ENCODE measurements at regions not wholly inside any gene's neighbourhood (a gene's known extent, or its start where the extent isn't known, plus 50 kb on each side); places are given as distances from the start of the nearest gene placed in this dataset.

- ATAC-seq (ENCODE audit: insufficient number of reproducible peaks, low FRiP score, low read depth): peak; percentile 53
- peak overlapping the region in 1 of 2 donors; percentile 35 for H3K27ac ChIP-seq
These were observed 53.6 kb downstream of the ARF6 start for GRCh38 chr14:49946320-49947141.

GRCh38 chr14:49947506-49947905, 54.6 kb downstream of the ARF6 start:
- no peak for TF ChIP-seq CTCF (IDR thresholded peaks at IDR 0.05)
- Histone ChIP-seq H3K9me3 (no peaks in the 10 kb centered on the region), H3K36me3 (no peaks in the 10 kb centered on the region), H3K4me3 (no peak overlapping the region), H3K27me3 (replicated peaks; ENCODE audit: insufficient read depth) (no peaks in the 10 kb centered on the region), H3K4me1 (ENCODE audit: control insufficient read depth in 1 of 2, low read depth in 2 of 2) (peaks cover 10 to 19% of the 10 kb centered on the region in 2 donors), H3K27ac (no peak overlapping the region)
- DNase-seq (ENCODE audit: low spot score) (no peak), ATAC-seq (ENCODE audit: insufficient number of reproducible peaks, low FRiP score, low read depth) (no peak)

More at GRCh38 chr14:49946320-49947141, 53.6 kb downstream of the ARF6 start:
- Histone ChIP-seq H3K36me3 (no peaks in the 10 kb centered on the region), H3K4me3 (no peak overlapping the region), H3K9me3 (no peaks in the 10 kb centered on the region), H3K27me3 (replicated peaks; ENCODE audit: insufficient read depth) (no peaks in the 10 kb centered on the region), H3K4me1 (ENCODE audit: control insufficient read depth in 1 of 2, low read depth in 2 of 2) (peaks cover 10 to 19% of the 10 kb centered on the region in 2 donors)
- no peak for DNase-seq (ENCODE audit: low spot score)
- no peak for TF ChIP-seq CTCF (IDR thresholded peaks at IDR 0.05)

GRCh38 chr14:49950275-49951228, 57.7 kb downstream of the ARF6 start:
- TF ChIP-seq CTCF (IDR thresholded peaks at IDR 0.05): no peak
- ATAC-seq (ENCODE audit: insufficient number of reproducible peaks, low FRiP score, low read depth) (no peak), DNase-seq (ENCODE audit: low spot score) (no peak)
- Histone ChIP-seq H3K4me3 (no peak overlapping the region), H3K9me3 (no peaks in the 10 kb centered on the region), H3K27me3 (replicated peaks; ENCODE audit: insufficient read depth) (no peaks in the 10 kb centered on the region), H3K4me1 (ENCODE audit: control insufficient read depth in 1 of 2, low read depth in 2 of 2) (peaks cover 13 to 19% of the 10 kb centered on the region in 2 donors), H3K36me3 (no peaks in the 10 kb centered on the region), H3K27ac (no peak overlapping the region)

- Histone ChIP-seq H3K4me3 (no peak overlapping the region), H3K27ac (no peak overlapping the region), H3K27me3 (replicated peaks; ENCODE audit: insufficient read depth) (no peaks in the 10 kb centered on the region), H3K9me3 (no peaks in the 10 kb centered on the region), H3K36me3 (no peaks in the 10 kb centered on the region), H3K4me1 (ENCODE audit: control insufficient read depth in 1 of 2, low read depth in 2 of 2) (peaks cover 6 to 14% of the 10 kb centered on the region in 2 donors)
- no peak for DNase-seq (ENCODE audit: low spot score)
- TF ChIP-seq CTCF (IDR thresholded peaks at IDR 0.05): no peak
- no peak for ATAC-seq (ENCODE audit: insufficient number of reproducible peaks, low FRiP score, low read depth)
These were observed 58.3 kb downstream of the ARF6 start for GRCh38 chr14:49951229-49951607.
